Testis (tissue), 2 donors: ENCODE measurements at regions not wholly inside any gene's neighbourhood (a gene's known extent, or its start where the extent isn't known, plus 50 kb on each side); places are given as distances from the start of the nearest gene placed in this dataset.

Experiments
- DNase-seq: peaks from one replicate; pipeline ENCODE4 v3.0.0-alpha.2; 2019
- H3K27ac ChIP-seq, 2 donors: fragments of 200-600 bp; sonication (generic); one replicate each; pipeline ENCODE4 v1.5.1; 2019
- H3K27me3 ChIP-seq: fragments of 200-600 bp; sonication (generic); one replicate; pipeline ENCODE4 v1.5.1; 2019
- H3K36me3 ChIP-seq: fragments of 200-600 bp; sonication (generic); one replicate; pipeline ENCODE4 v1.5.1; 2017; ENCODE audit warnings: low read depth; ENCODE audit errors: missing control alignments
- H3K4me1 ChIP-seq: fragments of 200-600 bp; sonication (generic); one replicate; pipeline ENCODE4 v1.5.1; 2019
- H3K4me3 ChIP-seq, 2 donors: fragments of 200-600 bp; sonication (generic); one replicate each; pipeline ENCODE4 v1.5.1; 2017 to 2019
- H3K9me3 ChIP-seq: fragments of 200-600 bp; sonication (generic); one replicate; pipeline ENCODE4 v1.5.1; 2017
- POLR2A ChIP-seq: fragments of 450-650 bp; IDR thresholded peaks from one replicate; pipeline ENCODE4 v1.6.1; 2017; ENCODE audit warnings: antibody characterized with exemption, mild to moderate bottlenecking, moderate library complexity
- WGBS, 2 donors: methylation state at CpG; one replicate each; pipeline ENCODE4 v1.1.5; 2018; 5-methylcytosine and 5-hydroxymethylcytosine counted together
- intact Hi-C: fragments of 100-400 bp; cut with DNase I; formaldehyde crosslinking; loops from one replicate; pipeline ENCODE4 v1.15.1; 2023; ENCODE audit warnings: low total_unique reads
- TF ChIP-seq, protein P1 (sequence below), 3 experiments: fragments of 450-650 bp in 2 of 3; fragments of 200-600 bp in 1 of 3; sonication (generic) in 1 of 3; IDR thresholded peaks; one replicate each; pipeline ENCODE4 v1.5.1; 2016 to 2019; ENCODE audit warnings: antibody characterized with exemption in 3 of 3, mild to moderate bottlenecking in 2 of 3, moderate library complexity in 1 of 3

GRCh38 chr2:105576440-105577241 is 168.1 kb upstream of the NCK2 start:
- Histone ChIP-seq H3K4me1 (peaks cover 29% of the 10 kb centered on the region), H3K9me3 (no peaks in the 10 kb centered on the region), H3K36me3 (no peaks in the 10 kb centered on the region), H3K27ac (peak overlapping the region; percentile 77 to 80), H3K27me3 (no peaks in the 10 kb centered on the region), H3K4me3 (no peak overlapping the region)
- intact Hi-C loops, result no loop called here
- TF ChIP-seq, protein P1, sequence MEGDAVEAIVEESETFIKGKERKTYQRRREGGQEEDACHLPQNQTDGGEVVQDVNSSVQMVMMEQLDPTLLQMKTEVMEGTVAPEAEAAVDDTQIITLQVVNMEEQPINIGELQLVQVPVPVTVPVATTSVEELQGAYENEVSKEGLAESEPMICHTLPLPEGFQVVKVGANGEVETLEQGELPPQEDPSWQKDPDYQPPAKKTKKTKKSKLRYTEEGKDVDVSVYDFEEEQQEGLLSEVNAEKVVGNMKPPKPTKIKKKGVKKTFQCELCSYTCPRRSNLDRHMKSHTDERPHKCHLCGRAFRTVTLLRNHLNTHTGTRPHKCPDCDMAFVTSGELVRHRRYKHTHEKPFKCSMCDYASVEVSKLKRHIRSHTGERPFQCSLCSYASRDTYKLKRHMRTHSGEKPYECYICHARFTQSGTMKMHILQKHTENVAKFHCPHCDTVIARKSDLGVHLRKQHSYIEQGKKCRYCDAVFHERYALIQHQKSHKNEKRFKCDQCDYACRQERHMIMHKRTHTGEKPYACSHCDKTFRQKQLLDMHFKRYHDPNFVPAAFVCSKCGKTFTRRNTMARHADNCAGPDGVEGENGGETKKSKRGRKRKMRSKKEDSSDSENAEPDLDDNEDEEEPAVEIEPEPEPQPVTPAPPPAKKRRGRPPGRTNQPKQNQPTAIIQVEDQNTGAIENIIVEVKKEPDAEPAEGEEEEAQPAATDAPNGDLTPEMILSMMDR (IDR thresholded peaks at IDR 0.05), result peak; percentile 54 to 68 (median 57)
- no peak for TF ChIP-seq POLR2A
- DNase-seq, result peak; percentile 66
- WGBS, 2 donors, result 36 to 52% methylated on average over 12 of the region's 12 CpGs

DNA sequence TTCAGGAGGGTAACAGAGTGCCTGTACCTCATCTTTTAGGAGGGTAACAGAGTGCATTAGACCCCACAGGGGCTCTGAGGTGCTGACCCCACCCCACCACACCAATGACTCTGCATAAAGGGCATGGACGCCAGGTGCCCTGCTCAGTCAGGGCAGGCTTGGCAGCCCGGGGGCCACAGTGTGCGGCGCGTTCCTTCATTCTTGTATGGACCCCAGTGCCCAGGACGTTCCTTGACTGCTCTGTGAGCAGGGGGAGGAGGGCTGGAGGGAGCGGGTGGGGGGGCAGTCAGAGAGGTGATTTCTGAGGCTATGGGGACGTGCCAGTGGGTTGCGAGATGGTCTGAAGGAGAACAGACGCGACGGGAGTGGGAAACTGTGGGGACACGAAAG is 168.7 kb upstream of the NCK2 start:
- Histone ChIP-seq H3K9me3 (no peaks in the 10 kb centered on the region), H3K4me1 (peaks cover 29% of the 10 kb centered on the region), H3K36me3 (no peaks in the 10 kb centered on the region), H3K27me3 (no peaks in the 10 kb centered on the region), H3K4me3 (no peak overlapping the region), H3K27ac (peak overlapping the region; percentile 77 to 80)
- no peak for DNase-seq
- WGBS, 2 donors, result 60 to 65% methylated on average over 11 to 13 of the region's 13 CpGs
- TF ChIP-seq POLR2A, result no peak
- TF ChIP-seq, protein P1 (IDR thresholded peaks at IDR 0.05), result no peak
- intact Hi-C loops, result no loop called here

GRCh38 chr2:105575499-105576025 is 169.2 kb upstream of the NCK2 start:
- no peak for DNase-seq
- H3K27ac ChIP-seq, result peak overlapping the region; percentile 77 to 80
- H3K36me3 ChIP-seq, result no peaks in the 10 kb centered on the region
- no peaks in the 10 kb centered on the region for H3K27me3 ChIP-seq
- 41 to 52% methylated on average over 9 of the region's 9 CpGs for WGBS, 2 donors
- H3K4me1 ChIP-seq, result peaks cover 29% of the 10 kb centered on the region
- TF ChIP-seq, protein P1 (IDR thresholded peaks at IDR 0.05), result no peak
- TF ChIP-seq POLR2A, result no peak
- H3K9me3 ChIP-seq, result no peaks in the 10 kb centered on the region
- intact Hi-C loops, result no loop called here
- H3K4me3 ChIP-seq, result no peak overlapping the region

DNA sequence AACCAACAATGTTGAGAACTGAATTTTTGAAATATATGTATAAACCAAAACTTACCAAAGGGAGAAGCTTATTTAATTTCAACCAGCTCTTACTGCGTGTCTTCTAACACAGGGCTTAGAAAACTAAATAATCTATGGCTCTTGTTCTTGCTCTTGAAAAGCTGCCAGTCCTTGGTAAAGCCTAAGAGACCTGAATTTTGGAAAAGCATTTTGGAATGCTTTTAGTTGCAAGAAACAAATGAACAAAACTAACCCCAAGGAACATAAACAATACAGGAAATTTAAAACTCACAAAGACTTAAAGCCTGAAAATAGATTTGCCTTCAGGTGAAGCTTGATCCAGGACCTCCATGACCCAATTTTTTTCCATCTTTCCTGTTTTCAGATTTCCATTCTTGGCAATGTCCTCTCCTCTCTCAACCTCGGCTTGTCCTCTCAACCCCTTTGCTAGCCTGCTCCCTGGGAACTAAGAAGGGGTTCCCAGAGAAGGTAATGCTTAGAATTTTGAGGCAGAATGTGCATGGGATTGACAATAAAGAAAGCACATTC is 169.8 kb upstream of the NCK2 start:
- peak overlapping the region; percentile 19 to 77 for H3K27ac ChIP-seq
- no peaks in the 10 kb centered on the region for H3K27me3 ChIP-seq
- TF ChIP-seq POLR2A, result no peak
- TF ChIP-seq, protein P1 (IDR thresholded peaks at IDR 0.05), result no peak
- whole genome bisulfite sequencing, 2 donors, result 60 to 65% methylated on average over 2 of the region's 2 CpGs
- H3K36me3 ChIP-seq, result no peaks in the 10 kb centered on the region
- intact Hi-C loops, result no loop called here
- no peaks in the 10 kb centered on the region for H3K9me3 ChIP-seq
- no peak overlapping the region for H3K4me3 ChIP-seq
- DNase-seq, result no peak
- peaks cover 29% of the 10 kb centered on the region for H3K4me1 ChIP-seq
